Astrocyte (in vitro differentiated cells and primary cell): ENCODE measurements at regions not wholly inside any gene's neighbourhood (a gene's known extent, or its start where the extent isn't known, plus 50 kb on each side); places are given as distances from the start of the nearest gene placed in this dataset.

ENCODE experiments used
- DNase-seq: peaks from one replicate; pipeline ENCODE4 v3.0.0-alpha.2; 2010; ENCODE audit warnings: low read depth
- FAIRE-seq: peaks from 2 replicates; lab custom pipeline; 2011; peaks lifted over from hg19 to GRCh38; lab: Jason Lieb, UNC
- H2AFZ ChIP-seq: 2 replicates; pipeline ENCODE4 v1.6.0; 2012; ENCODE audit warnings: low read depth, low read length, inconsistent platforms
- H3K27ac ChIP-seq: 2 replicates; pipeline ENCODE4 v1.5.1; 2011; ENCODE audit warnings: low read depth, low read length, inconsistent platforms
- H3K27me3 ChIP-seq: 2 replicates; pipeline ENCODE4 v1.6.0; 2011; ENCODE audit warnings: low read length, inconsistent platforms; ENCODE audit not compliant: insufficient read depth
- H3K36me3 ChIP-seq: 2 replicates; pipeline ENCODE4 v1.5.1; 2011; ENCODE audit warnings: low read length, inconsistent platforms; ENCODE audit not compliant: insufficient read depth
- H3K4me1 ChIP-seq: 2 replicates; pipeline ENCODE4 v1.5.1; 2011; ENCODE audit warnings: low read length, inconsistent platforms; ENCODE audit not compliant: insufficient read depth
- H3K4me2 ChIP-seq: 2 replicates; pipeline ENCODE4 v1.6.0; 2012; ENCODE audit warnings: low read length, inconsistent platforms
- H3K4me3 ChIP-seq: 2 replicates; pipeline ENCODE4 v1.5.1; 2011; ENCODE audit warnings: low read depth, mild to moderate bottlenecking, low read length, inconsistent platforms; ENCODE audit not compliant: insufficient read depth
- H3K79me2 ChIP-seq: 2 replicates; pipeline ENCODE4 v1.6.0; 2012; ENCODE audit warnings: mild to moderate bottlenecking, low read length, inconsistent platforms; ENCODE audit not compliant: insufficient read depth
- H3K9ac ChIP-seq: 2 replicates; pipeline ENCODE4 v1.6.0; 2012; ENCODE audit warnings: mild to moderate bottlenecking, low read length, inconsistent platforms
- H3K9me3 ChIP-seq: 2 replicates; pipeline ENCODE4 v1.5.1; 2012; ENCODE audit warnings: low read depth, mild to moderate bottlenecking, low read length, inconsistent platforms; ENCODE audit not compliant: insufficient read depth
- H4K20me1 ChIP-seq: 2 replicates; pipeline ENCODE4 v1.6.0; 2012; ENCODE audit warnings: low read length, inconsistent platforms; ENCODE audit not compliant: insufficient read depth
- H3K27ac Mint-ChIP-seq: one replicate; pipeline ENCODE4 v1.8.0; 2021; ENCODE audit warnings: mild to moderate bottlenecking, mixed read lengths; ENCODE audit not compliant: unreplicated experiment
- H3K27me3 Mint-ChIP-seq: one replicate; pipeline ENCODE4 v1.8.0; 2021; ENCODE audit warnings: low read depth, mixed read lengths; ENCODE audit not compliant: unreplicated experiment
- H3K36me3 Mint-ChIP-seq: one replicate; pipeline ENCODE4 v1.8.0; 2021; ENCODE audit warnings: low read depth, mixed read lengths; ENCODE audit not compliant: unreplicated experiment
- H3K4me1 Mint-ChIP-seq: one replicate; pipeline ENCODE4 v1.8.0; 2021; ENCODE audit warnings: low read depth, mixed read lengths; ENCODE audit not compliant: unreplicated experiment
- H3K4me3 Mint-ChIP-seq: one replicate; pipeline ENCODE4 v1.8.0; 2021; ENCODE audit warnings: mild to moderate bottlenecking, moderate library complexity, mixed read lengths; ENCODE audit not compliant: unreplicated experiment
- H3K9me3 Mint-ChIP-seq: one replicate; pipeline ENCODE4 v1.8.0; 2021; ENCODE audit warnings: mild to moderate bottlenecking, mixed read lengths; ENCODE audit not compliant: unreplicated experiment
- CTCF ChIP-seq: IDR thresholded peaks from 2 replicates; pipeline ENCODE4 v1.5.1; 2011; ENCODE audit warnings: low read depth, mild to moderate bottlenecking, inconsistent platforms, low read length, moderate library complexity; ENCODE audit not compliant: insufficient read depth
- EZH2 ChIP-seq: IDR thresholded peaks from 2 replicates; pipeline ENCODE4 v1.6.1; 2012; ENCODE audit warnings: mild to moderate bottlenecking, low read length, inconsistent platforms; ENCODE audit not compliant: insufficient read depth

GRCh38 chr9:105887679-105888078 lies 193.3 kb downstream of the TMEM38B start:
- Histone ChIP-seq H3K79me2 (no peaks in the 10 kb centered on the region), H3K4me1 (no peaks in the 10 kb centered on the region), H3K36me3 (no peaks in the 10 kb centered on the region), H3K27ac (no peak overlapping the region), H2AFZ (no peak overlapping the region), H4K20me1 (no peaks in the 10 kb centered on the region), H3K4me3 (no peak overlapping the region), H3K27me3 (no peaks in the 10 kb centered on the region), H3K4me2 (no peak overlapping the region), H3K9me3 (no peaks in the 10 kb centered on the region), H3K9ac (no peak overlapping the region)
- Mint-ChIP-seq H3K4me3 (no peak overlapping the region), H3K27me3 (no peaks in the 10 kb centered on the region), H3K9me3 (peaks cover 2% of the 10 kb centered on the region), H3K4me1 (peaks cover 7% of the 10 kb centered on the region), H3K27ac (no peak overlapping the region), H3K36me3 (no peaks in the 10 kb centered on the region)
- FAIRE-seq: no peak
- no peak for TF ChIP-seq EZH2
- TF ChIP-seq CTCF: no peak
- no peak for DNase-seq

- Histone ChIP-seq H2AFZ (no peak overlapping the region), H3K27me3 (no peaks in the 10 kb centered on the region), H3K27ac (no peak overlapping the region), H3K9ac (no peak overlapping the region), H4K20me1 (no peaks in the 10 kb centered on the region), H3K36me3 (no peaks in the 10 kb centered on the region), H3K4me1 (no peaks in the 10 kb centered on the region), H3K79me2 (no peaks in the 10 kb centered on the region), H3K9me3 (no peaks in the 10 kb centered on the region), H3K4me2 (no peak overlapping the region), H3K4me3 (no peak overlapping the region)
- H3K27ac Mint-ChIP-seq: no peak overlapping the region
- no peaks in the 10 kb centered on the region for H3K36me3 Mint-ChIP-seq
- TF ChIP-seq CTCF (no peak), EZH2 (no peak)
- FAIRE-seq (no peak), DNase-seq (peak; percentile 17)
- H3K9me3 Mint-ChIP-seq: peaks cover 1% of the 10 kb centered on the region
- no peaks in the 10 kb centered on the region for H3K27me3 Mint-ChIP-seq
- H3K4me1 Mint-ChIP-seq: peaks cover 7% of the 10 kb centered on the region
- no peak overlapping the region for H3K4me3 Mint-ChIP-seq
These were observed 195.9 kb downstream of the TMEM38B start for GRCh38 chr9:105890046-105890822.

- peak overlapping the region; percentile 28 for H3K27ac Mint-ChIP-seq
- FAIRE-seq (no peak), DNase-seq (no peak)
- H3K27ac ChIP-seq: no peak overlapping the region
- no peaks in the 10 kb centered on the region for H4K20me1 ChIP-seq
- no peaks in the 10 kb centered on the region for H3K36me3 ChIP-seq
- no peak for TF ChIP-seq CTCF
- no peaks in the 10 kb centered on the region for H3K27me3 Mint-ChIP-seq
- H3K4me2 ChIP-seq: no peak overlapping the region
- no peaks in the 10 kb centered on the region for H3K9me3 ChIP-seq
- H3K27me3 ChIP-seq: no peaks in the 10 kb centered on the region
- no peak overlapping the region for H3K4me3 ChIP-seq
- H3K4me1 Mint-ChIP-seq: no peaks in the 10 kb centered on the region
- no peaks in the 10 kb centered on the region for H3K4me1 ChIP-seq
- H3K36me3 Mint-ChIP-seq: no peaks in the 10 kb centered on the region
- no peak overlapping the region for H3K4me3 Mint-ChIP-seq
- no peak overlapping the region for H3K9ac ChIP-seq
- H2AFZ ChIP-seq: no peak overlapping the region
- H3K79me2 ChIP-seq: no peaks in the 10 kb centered on the region
- H3K9me3 Mint-ChIP-seq: peaks cover 11% of the 10 kb centered on the region
These were observed 205.8 kb downstream of the TMEM38B start for GRCh38 chr9:105900123-105900522.
